H1 (cell line): ENCODE measurements at regions not wholly inside any gene's neighbourhood (a gene's known extent, or its start where the extent isn't known, plus 50 kb on each side); places are given as distances from the start of the nearest gene placed in this dataset.

Experiments
- EZH2 ChIP-seq: fragments of 200-600 bp; sonication (generic); IDR thresholded peaks from 2 replicates; pipeline ENCODE4 v1.7.1; 2012; ENCODE audit warnings: low read depth, mild to moderate bottlenecking, moderate library complexity, low read length, inconsistent platforms; ENCODE audit not compliant: severe bottlenecking
- FOSL1 ChIP-seq: IDR thresholded peaks from 2 replicates; pipeline ENCODE4 v1.6.1; 2011; ENCODE audit warnings: mild to moderate bottlenecking, low read depth, low read length, moderate library complexity; ENCODE audit not compliant: insufficient read depth
- HDAC2 ChIP-seq, 2 experiments: fragments of 300-600 bp in 1 of 2; sonication (generic) in 1 of 2; IDR thresholded peaks; 2 replicates each; pipeline ENCODE4 v1.6.1; 2011 to 2012; ENCODE audit warnings: low read depth in 2 of 2, low read length in 2 of 2, mild to moderate bottlenecking in 2 of 2, moderate library complexity in 2 of 2, borderline replicate concordance in 1 of 2, inconsistent platforms in 1 of 2
- MAFK ChIP-seq: IDR thresholded peaks from 2 replicates; pipeline ENCODE4 v1.6.1; 2012; ENCODE audit warnings: low read depth, mild to moderate bottlenecking, improper control_type of control experiment, low read length
- POLR2A ChIP-seq, 2 experiments: IDR thresholded peaks; 1 replicate in 1 of 2; 2 replicates in 1 of 2; pipeline ENCODE4 v1.6.1; 2011; ENCODE audit warnings: low read depth in 2 of 2, low read length in 2 of 2, mild to moderate bottlenecking in 2 of 2; ENCODE audit errors: control extremely low read depth in 1 of 2
- SAP30 ChIP-seq: fragments of 300-600 bp; sonication (generic); IDR thresholded peaks from 2 replicates; pipeline ENCODE4 v1.7.1; 2012; ENCODE audit warnings: low read length, moderate library complexity, mild to moderate bottlenecking, inconsistent platforms; ENCODE audit not compliant: insufficient read depth, insufficient replicate concordance
- SIN3A ChIP-seq, 2 experiments: IDR thresholded peaks in 1 of 2; conservative IDR thresholded peaks in 1 of 2; 2 replicates each; pipeline ENCODE4 v1.6.1; 2011 to 2012; ENCODE audit warnings: low read length in 2 of 2, improper control_type of control experiment in 1 of 2, low read depth in 1 of 2, mild to moderate bottlenecking in 1 of 2
- SIRT6 ChIP-seq: IDR thresholded peaks from one replicate; pipeline ENCODE4 v1.7.1; 2012; ENCODE audit warnings: low read length, inconsistent platforms
- SP4 ChIP-seq: IDR thresholded peaks from 2 replicates; pipeline ENCODE4 v1.6.1; 2012; ENCODE audit warnings: low read length, inconsistent platforms
- YY1 ChIP-seq: IDR thresholded peaks from 2 replicates; pipeline ENCODE4 v1.6.1; 2011; ENCODE audit warnings: low read depth, mild to moderate bottlenecking, low read length

GRCh38 chr6:147149092-147149491 is 55.1 kb upstream of the STXBP5 start (continued):
- TF ChIP-seq MAFK: no peak
- TF ChIP-seq EZH2: no peak
- no peak for TF ChIP-seq SAP30
- TF ChIP-seq SIN3A (conservative IDR thresholded peaks at IDR 0.05 in 1 of 2, IDR thresholded peaks at IDR 0.05 in 1 of 2; ENCODE audit: low read depth in 1 of 2, low read length in 2 of 2): no peak
- TF ChIP-seq SIRT6: no peak
- TF ChIP-seq FOSL1: no peak
- TF ChIP-seq SP4: no peak
- TF ChIP-seq POLR2A (IDR thresholded peaks at IDR 0.05; ENCODE audit: control extremely low read depth in 1 of 2, low read depth in 2 of 2, low read length in 2 of 2): no peak
- no peak for TF ChIP-seq HDAC2 (IDR thresholded peaks at IDR 0.05; ENCODE audit: borderline replicate concordance in 1 of 2, low read depth in 2 of 2, low read length in 2 of 2)
- no peak for TF ChIP-seq YY1
